ENCODE measurements at regions not wholly inside any gene's neighbourhood (a gene's known extent, or its start where the extent isn't known, plus 50 kb on each side); places are given as distances from the start of the nearest gene placed in this dataset.
"Not testable (repeated sequence)": the region's sequence is repeated elsewhere in the genome, so short reads cannot be mapped to it uniquely, and the experiment has no call there.

DNA sequence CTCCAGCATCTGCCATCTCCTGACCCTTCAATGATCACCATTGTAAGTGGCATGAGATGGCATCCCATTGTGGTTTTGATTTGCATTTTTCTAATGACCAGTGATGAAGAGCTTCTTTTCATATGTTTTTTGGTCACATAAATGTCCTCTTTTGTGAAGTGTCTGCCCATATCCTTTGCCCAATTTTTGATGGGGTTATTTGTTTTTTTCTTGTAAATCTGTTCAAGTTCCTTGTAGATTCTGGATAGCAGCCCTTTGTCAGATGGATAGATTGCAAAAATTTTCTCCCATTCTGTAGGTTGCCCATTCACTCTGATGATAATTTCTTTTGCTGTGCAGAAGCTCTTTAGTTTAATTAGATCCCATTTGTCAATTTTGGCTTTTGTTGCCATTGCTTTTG is 547.3 kb downstream of the TMTC2 start:
- H2AK9ac ChIP-seq (replicated peaks; ENCODE audit: low read depth, low read length, poor library complexity); H4K8ac ChIP-seq (ENCODE audit: low read depth in 2 of 2, low read length in 2 of 2); H2BK20ac ChIP-seq (ENCODE audit: low read depth, low read length); dilution Hi-C loops (cut with HindIII; ENCODE audit: low sequenced_read_pairs, unreplicated experiment); H2BK5ac ChIP-seq (ENCODE audit: low read depth, low read length, poor library complexity, severe bottlenecking); H4K91ac ChIP-seq (ENCODE audit: insufficient read depth, low read depth, low read length); H2BK120ac ChIP-seq (ENCODE audit: low read depth, low read length); DNase-seq; H3K4me1 ChIP-seq (ENCODE audit: control insufficient read depth, insufficient read depth, low read length); in situ Hi-C loops (cut with MboI; ENCODE audit: low sequenced_read_pairs); H3K9ac ChIP-seq (ENCODE audit: low read depth, low read length); H3K9me3 ChIP-seq (ENCODE audit: control insufficient read depth, insufficient read depth, low read length); H3K4me3 ChIP-seq (ENCODE audit: insufficient read depth, low read depth, low read length); H3K27ac ChIP-seq (ENCODE audit: insufficient read depth, low read length); ATAC-seq (ENCODE audit: low read depth); H3K14ac ChIP-seq (replicated peaks; ENCODE audit: low read depth, low read length); CTCF ChIA-PET; H3K36me3 ChIP-seq (ENCODE audit: control insufficient read depth, insufficient read depth, low read length); H3K56ac ChIP-seq (ENCODE audit: extremely low read depth, insufficient read depth, low read length); H2AK5ac ChIP-seq (ENCODE audit: low read depth, low read length); H3K18ac ChIP-seq (ENCODE audit: low read depth, low read length); H3K27me3 ChIP-seq (ENCODE audit: control insufficient read depth, insufficient read depth, low read length); POLR2A ChIA-PET (ENCODE audit: unreplicated experiment); H2AFZ ChIP-seq (replicated peaks; ENCODE audit: low read length, poor library complexity); H2BK15ac ChIP-seq (ENCODE audit: low read depth, low read length); H3K23ac ChIP-seq (ENCODE audit: low read depth, low read length); H3K4me2 ChIP-seq (ENCODE audit: low read depth, low read length); H3K9me1 ChIP-seq (ENCODE audit: insufficient read depth, low read length); intact Hi-C loops (cut with micrococcal nuclease); BruUV-seq (replicated peaks); H4K20me1 ChIP-seq (ENCODE audit: insufficient read depth, low read length); H3K4ac ChIP-seq (ENCODE audit: low read depth, low read length); H4K5ac ChIP-seq (ENCODE audit: low read depth, low read length); H3K79me1 ChIP-seq (ENCODE audit: low read depth in 1 of 2, low read length in 2 of 2): not testable (repeated sequence)

GRCh38 chr12:83226960-83227359 is 540.3 kb downstream of the TMTC2 start:
- in situ Hi-C loops (cut with MboI; ENCODE audit: low sequenced_read_pairs); H4K5ac ChIP-seq (ENCODE audit: low read depth, low read length); H2BK120ac ChIP-seq (ENCODE audit: low read depth, low read length); H3K9me1 ChIP-seq (ENCODE audit: insufficient read depth, low read length); DNase-seq; H4K91ac ChIP-seq (ENCODE audit: insufficient read depth, low read depth, low read length); dilution Hi-C loops (cut with HindIII; ENCODE audit: low sequenced_read_pairs, unreplicated experiment); H2AK5ac ChIP-seq (ENCODE audit: low read depth, low read length); H3K4me2 ChIP-seq (ENCODE audit: low read depth, low read length); H2BK5ac ChIP-seq (ENCODE audit: low read depth, low read length, poor library complexity, severe bottlenecking); H3K4me3 ChIP-seq (ENCODE audit: insufficient read depth, low read depth, low read length); H3K9ac ChIP-seq (ENCODE audit: low read depth, low read length); H3K4me1 ChIP-seq (ENCODE audit: control insufficient read depth, insufficient read depth, low read length); H3K9me3 ChIP-seq (ENCODE audit: control insufficient read depth, insufficient read depth, low read length); H3K36me3 ChIP-seq (ENCODE audit: control insufficient read depth, insufficient read depth, low read length); H2BK20ac ChIP-seq (ENCODE audit: low read depth, low read length); H2AFZ ChIP-seq (replicated peaks; ENCODE audit: low read length, poor library complexity); H4K20me1 ChIP-seq (ENCODE audit: insufficient read depth, low read length); H3K23ac ChIP-seq (ENCODE audit: low read depth, low read length); H3K56ac ChIP-seq (ENCODE audit: extremely low read depth, insufficient read depth, low read length); H2AK9ac ChIP-seq (replicated peaks; ENCODE audit: low read depth, low read length, poor library complexity); H4K8ac ChIP-seq (ENCODE audit: low read depth in 2 of 2, low read length in 2 of 2); H3K4ac ChIP-seq (ENCODE audit: low read depth, low read length); H3K27ac ChIP-seq (ENCODE audit: insufficient read depth, low read length); H3K27me3 ChIP-seq (ENCODE audit: control insufficient read depth, insufficient read depth, low read length); H3K79me1 ChIP-seq (ENCODE audit: low read depth in 1 of 2, low read length in 2 of 2); H3K18ac ChIP-seq (ENCODE audit: low read depth, low read length); intact Hi-C loops (cut with micrococcal nuclease); CTCF ChIA-PET; POLR2A ChIA-PET (ENCODE audit: unreplicated experiment); H2BK15ac ChIP-seq (ENCODE audit: low read depth, low read length); ATAC-seq (ENCODE audit: low read depth); BruUV-seq (replicated peaks); H3K14ac ChIP-seq (replicated peaks; ENCODE audit: low read depth, low read length): not testable (repeated sequence)

Data from IMR-90 (cell line).